Skeletal muscle cell (primary cell): ENCODE measurements at regions not wholly inside any gene's neighbourhood (a gene's known extent, or its start where the extent isn't known, plus 50 kb on each side); places are given as distances from the start of the nearest gene placed in this dataset.

Experiments
- DNase-seq: peaks from one replicate; pipeline ENCODE4 v3.0.0-alpha.2; 2010; ENCODE audit warnings: low read depth
- H3K4me3 ChIP-seq: 2 replicates; pipeline ENCODE4 v1.5.1; 2011; ENCODE audit warnings: low read depth, mild to moderate bottlenecking, control low read depth, low read length, moderate library complexity

- H3K4me3 ChIP-seq: no peak overlapping the region
- DNase-seq: no peak
Measured at GRCh38 chr9:38235244-38235643, 157.3 kb upstream of the ALDH1B1 start.

DNA sequence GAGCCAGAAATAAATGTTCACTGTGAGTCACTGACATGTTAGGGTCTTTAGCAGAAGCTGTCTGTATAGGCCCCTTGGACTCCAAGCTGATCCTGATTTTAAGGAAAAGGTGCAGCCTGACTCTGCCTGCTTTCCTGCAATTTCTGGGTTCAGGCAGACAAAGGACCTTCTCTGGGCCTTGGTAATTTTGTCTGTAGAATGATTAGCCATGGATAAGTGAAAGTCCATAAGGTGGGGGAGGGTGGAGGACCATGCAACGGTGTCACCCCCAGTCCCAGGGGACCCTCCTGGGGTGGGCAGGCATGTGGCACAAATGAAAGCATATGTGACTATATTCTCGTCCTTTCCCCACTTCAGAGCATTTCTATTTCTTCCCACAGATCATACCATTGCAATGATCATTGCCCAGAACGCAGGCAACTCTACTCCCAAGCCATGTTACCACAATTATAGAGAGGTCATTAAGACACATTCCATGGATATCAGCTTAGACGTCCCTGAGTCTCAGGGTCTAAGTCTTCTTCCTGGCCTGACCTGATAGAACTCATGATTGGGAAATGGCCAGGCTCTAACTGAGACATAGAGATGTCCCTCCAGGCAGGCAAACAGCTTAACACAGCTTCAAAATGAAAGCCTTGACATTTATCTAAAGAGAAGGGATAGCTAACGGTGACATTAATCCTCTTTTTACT is 157.9 kb upstream of the ALDH1B1 start:
- no peak for DNase-seq
- H3K4me3 ChIP-seq: no peak overlapping the region

GRCh38 chr9:38233796-38234355 is 158.6 kb upstream of the ALDH1B1 start:
- no peak overlapping the region for H3K4me3 ChIP-seq
- DNase-seq: no peak

DNA sequence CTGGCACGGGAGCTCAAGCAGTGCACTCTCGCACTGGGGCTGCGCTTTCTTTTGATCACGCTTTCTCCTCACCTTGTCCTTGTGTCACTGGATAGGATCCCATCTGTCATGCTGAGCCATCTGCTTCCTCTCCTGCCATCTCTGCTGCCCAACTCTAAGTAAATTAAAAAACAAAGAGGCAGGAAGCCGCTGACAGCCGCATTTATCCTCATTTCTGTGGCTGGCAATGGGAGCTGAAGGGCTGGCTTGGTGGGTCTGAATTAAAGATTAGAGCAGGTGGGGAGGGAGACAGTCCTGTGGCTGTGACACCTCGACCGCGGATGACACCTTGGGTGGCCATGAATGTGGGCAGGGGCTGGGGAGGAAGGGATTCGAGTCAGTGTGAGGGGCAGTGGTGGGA is 159.2 kb upstream of the ALDH1B1 start:
- DNase-seq: no peak
- H3K4me3 ChIP-seq: no peak overlapping the region

- no peak overlapping the region for H3K4me3 ChIP-seq
- no peak for DNase-seq
Measured at GRCh38 chr9:38232895-38233294, 159.6 kb upstream of the ALDH1B1 start.

GRCh38 chr9:38229504-38230155 is 160.6 kb upstream of the SHB start:
- no peak for DNase-seq
- H3K4me3 ChIP-seq: no peak overlapping the region

DNA sequence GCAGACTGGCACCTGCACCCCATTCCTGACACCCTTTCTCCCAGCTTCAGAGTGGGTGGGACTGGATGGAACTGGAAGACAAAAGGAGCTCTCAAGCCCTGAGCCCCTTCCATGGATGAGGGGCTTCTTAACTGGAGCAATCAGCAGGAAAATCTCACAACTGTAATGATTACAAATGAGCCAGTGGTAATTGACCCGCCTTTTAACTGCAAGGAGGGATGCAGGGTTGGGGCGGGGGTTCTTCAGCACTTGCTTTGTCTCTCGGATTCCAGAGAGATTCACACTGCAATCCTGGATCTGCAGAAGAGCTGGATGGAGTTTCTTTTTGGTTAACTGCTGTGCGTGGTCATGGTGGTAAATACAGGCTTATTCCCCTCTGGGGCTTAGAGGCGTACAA is 160.1 kb upstream of the SHB start:
- H3K4me3 ChIP-seq: no peak overlapping the region
- no peak for DNase-seq

DNA sequence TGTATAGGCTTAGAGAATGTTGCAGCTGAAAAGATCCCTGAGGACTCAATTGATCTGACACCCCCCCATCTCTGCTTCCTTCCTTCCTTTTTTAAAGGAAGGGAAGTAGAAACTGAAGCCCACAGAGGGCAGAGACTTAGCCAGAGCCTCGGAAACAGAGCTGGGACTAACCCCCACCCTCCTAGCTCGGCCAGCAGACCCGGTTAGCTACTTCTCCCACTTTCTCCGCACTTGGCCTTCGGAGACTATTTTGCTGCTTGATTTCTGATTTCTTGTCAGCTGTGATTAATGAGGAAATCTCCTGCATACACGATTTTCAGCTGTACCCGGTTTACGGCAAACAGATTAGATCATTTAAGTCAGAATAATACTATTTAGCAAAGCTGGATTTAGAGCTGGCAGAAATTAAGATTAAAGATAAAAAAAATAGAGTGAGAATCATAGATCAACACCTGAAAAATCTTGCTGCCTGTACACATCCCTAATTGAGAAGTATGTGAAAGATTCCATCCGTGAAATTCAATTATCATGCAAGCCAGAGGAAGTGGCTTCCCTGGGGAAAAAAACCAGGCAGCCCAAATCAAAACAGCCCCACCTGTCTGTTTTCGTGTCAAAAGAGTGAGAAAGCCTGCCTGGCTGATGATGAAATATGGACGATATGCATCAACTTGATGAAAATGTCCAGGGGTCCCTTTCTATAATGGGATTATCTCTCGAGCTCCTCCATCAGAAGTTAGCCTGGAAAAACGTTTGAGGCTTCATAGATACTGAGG is 159.5 kb upstream of the SHB start:
- no peak for DNase-seq
- H3K4me3 ChIP-seq: no peak overlapping the region

DNA sequence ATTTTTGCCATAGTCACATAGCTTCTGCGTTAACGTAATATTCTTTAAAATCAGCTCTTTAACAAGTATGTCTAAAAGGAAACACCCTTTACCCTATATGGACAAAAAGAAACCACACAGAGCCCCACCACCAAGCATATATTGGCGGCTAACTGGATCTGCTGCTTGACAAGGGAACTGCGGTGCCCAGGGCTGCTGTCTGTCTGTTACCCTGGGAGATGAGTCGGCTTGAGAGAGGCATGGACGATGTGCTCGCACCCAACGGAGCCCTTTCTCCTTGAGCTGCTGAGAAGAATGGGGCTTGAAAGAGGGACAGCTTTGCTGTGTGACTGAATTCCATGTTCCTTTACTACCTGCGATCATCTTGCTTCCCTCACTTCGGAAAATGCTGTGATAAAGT is 158.6 kb upstream of the SHB start:
- DNase-seq: no peak
- H3K4me3 ChIP-seq: no peak overlapping the region

GRCh38 chr9:38227061-38227540 is 158.1 kb upstream of the SHB start:
- H3K4me3 ChIP-seq: peak overlapping the region; percentile 7
- DNase-seq: peak; percentile 56

GRCh38 chr9:38226491-38226951 is 157.5 kb upstream of the SHB start:
- H3K4me3 ChIP-seq: no peak overlapping the region

GRCh38 chr9:38224941-38225340 is 155.9 kb upstream of the SHB start:
- H3K4me3 ChIP-seq: no peak overlapping the region
- DNase-seq: no peak

More at GRCh38 chr9:38226491-38226951, 157.5 kb upstream of the SHB start:
- no peak for DNase-seq

DNA sequence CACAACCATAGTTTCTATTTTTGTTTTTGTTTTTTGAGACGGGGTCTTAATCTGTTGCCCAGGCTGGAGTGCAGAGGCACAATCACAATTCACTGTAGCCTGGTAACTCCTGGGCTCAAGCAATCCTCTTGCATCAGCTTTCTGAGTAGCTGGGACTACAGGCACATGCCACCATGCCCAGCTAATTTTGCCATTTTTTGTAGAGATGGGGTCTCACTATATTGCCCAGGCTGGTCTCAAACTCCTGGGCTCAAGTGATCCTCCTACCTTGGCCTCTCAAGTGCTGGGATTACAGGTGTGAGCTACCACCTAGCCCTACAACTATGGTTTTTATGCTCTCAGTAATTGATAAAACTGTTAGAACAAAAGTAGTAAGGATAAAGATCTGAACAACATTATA is 147.5 kb upstream of the SHB start:
- DNase-seq: no peak
- H3K4me3 ChIP-seq: no peak overlapping the region

DNA sequence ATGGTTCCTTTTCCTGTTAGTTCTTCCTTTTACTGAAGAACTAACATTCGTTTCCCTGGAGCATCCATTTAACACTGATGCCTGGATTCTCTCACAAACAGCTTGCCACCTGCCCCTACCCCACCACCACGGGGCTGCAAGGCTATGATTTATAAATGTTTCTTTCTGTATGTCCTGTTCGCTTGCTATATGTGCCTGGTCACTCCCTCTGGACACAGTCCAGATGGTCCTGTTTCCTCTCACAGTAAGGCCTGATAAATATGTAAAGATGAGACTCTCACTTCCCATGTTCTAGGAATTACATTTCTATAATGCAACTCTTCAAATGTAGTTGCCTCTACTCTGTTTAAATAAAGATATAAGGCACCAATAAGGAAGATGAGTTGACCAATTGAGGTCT is 146.4 kb upstream of the SHB start:
- no peak overlapping the region for H3K4me3 ChIP-seq
- DNase-seq: no peak

DNA sequence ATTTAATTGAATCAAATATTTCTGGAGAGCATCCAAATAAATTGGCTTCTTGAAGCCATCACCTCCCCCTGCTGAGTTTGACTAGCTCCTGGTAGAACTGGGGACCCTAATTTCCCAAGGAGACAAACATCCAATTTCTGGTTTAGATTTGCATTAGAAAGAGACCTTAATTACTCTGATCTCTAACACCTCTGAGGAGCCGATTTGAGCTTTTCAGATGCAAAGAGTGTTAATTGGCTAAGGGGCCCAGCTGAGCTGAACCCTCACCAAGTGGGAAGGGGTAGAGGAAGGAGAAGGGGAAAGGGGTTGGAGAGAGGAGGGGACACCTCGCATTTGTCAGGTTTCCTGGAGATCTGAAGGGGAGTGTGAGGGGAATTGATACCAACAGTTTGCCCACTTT is 145.4 kb upstream of the SHB start:
- no peak overlapping the region for H3K4me3 ChIP-seq
- no peak for DNase-seq

DNA sequence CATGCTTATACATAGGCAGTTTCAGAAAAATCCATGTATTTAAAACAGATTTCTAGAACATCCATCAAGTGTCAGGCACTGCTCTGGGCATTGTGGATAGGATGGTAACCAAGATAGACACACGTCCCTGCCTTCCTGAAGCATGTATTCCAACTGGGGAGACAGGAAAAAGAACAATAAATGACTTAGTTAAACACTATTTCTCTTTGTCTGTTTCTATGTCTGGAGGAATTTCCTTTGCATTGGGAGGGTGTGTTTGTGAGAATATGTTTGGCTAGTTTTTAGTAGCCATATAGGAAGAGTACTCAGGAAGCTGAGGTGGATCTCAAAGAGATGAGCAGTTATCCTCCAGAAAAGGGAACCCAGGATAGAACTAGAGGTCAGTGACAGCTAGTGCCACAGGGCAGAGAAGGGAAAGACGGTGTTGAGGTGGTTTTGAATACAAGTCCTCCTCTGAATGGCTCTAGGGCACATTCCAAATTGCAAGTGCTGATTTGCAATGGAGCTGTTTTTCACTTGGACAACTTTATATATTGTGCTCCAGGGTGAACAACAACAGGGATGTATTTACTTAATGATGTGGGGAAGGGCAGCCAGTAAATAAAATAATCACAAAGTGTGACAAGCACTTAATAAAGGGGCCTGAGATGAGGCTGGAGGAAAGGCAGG is 144.7 kb upstream of the SHB start:
- no peak for DNase-seq
- H3K4me3 ChIP-seq: no peak overlapping the region

DNA sequence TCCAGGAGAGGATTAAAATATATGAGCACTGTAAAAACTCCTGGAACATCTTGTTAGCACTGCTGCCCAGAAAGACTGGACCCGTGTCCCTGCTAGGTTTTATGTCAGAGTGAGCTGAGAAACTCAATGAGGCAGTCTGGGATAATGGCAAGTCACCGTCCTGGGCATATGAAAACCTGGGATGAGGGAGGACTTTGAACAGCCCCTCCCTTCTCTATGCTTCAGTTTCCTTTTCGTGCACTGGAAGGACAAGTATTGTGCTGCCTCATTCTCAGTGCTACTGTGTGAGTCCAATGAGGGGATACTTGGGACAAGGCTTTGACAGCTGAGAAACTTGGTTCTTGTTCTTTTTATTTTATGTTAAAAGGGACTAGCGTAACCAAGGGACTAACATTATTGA is 143.0 kb upstream of the SHB start:
- DNase-seq: no peak

GRCh38 chr9:38211002-38211401 is 142.0 kb upstream of the SHB start:
- no peak overlapping the region for H3K4me3 ChIP-seq
- no peak for DNase-seq

More for the DNA sequence above, 143.0 kb upstream of the SHB start:
- H3K4me3 ChIP-seq: no peak overlapping the region

GRCh38 chr9:38208206-38208901 is 139.3 kb upstream of the SHB start:
- H3K4me3 ChIP-seq: no peak overlapping the region
- DNase-seq: no peak
